Skin epidermis (tissue), 12 donors: ENCODE measurements at regions not wholly inside any gene's neighbourhood (a gene's known extent, or its start where the extent isn't known, plus 50 kb on each side); places are given as distances from the start of the nearest gene placed in this dataset.

Experiments
- H3K27ac ChIP-seq, 21 experiments: fragments of 200-600 bp; sonication (generic) in 11 of 21; one replicate each; pipeline ENCODE4 v1.5.0; 2020; ENCODE audit warnings: mild to moderate bottlenecking in 3 of 21, inconsistent platforms in 2 of 21, moderate library complexity in 2 of 21
- H3K4me3 ChIP-seq, 7 experiments: fragments of 200-600 bp; sonication (generic) in 2 of 7; one replicate each; pipeline ENCODE4 v1.5.0; 2020; ENCODE audit warnings: inconsistent platforms in 2 of 7, mild to moderate bottlenecking in 2 of 7, moderate library complexity in 1 of 7

- Histone ChIP-seq H3K4me3 (no peak overlapping the region), H3K27ac (peak overlapping the region in 1 of 21 experiments; percentile 25)
Observed at GRCh38 chr4:4613641-4614286, 71.9 kb upstream of the STX18 start.

DNA sequence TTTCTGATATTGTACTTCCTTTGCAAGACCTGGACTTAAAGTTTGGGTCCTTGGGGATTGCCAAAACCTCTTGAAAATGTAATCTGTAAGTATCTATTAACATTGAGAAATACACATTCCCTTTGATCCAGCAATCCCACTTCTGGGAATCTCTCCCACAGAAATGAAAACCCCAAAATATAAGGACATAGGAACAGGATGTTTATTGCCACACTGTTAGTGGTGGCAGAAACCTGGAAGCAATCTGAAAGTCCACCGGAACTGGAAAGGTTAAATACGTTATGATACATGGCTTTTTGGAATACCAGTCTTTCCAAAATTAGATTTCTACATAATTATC is 71.2 kb upstream of the STX18 start:
- peak overlapping the region in 1 of 21 experiments; percentile 25 for H3K27ac ChIP-seq
- no peak overlapping the region for H3K4me3 ChIP-seq

DNA sequence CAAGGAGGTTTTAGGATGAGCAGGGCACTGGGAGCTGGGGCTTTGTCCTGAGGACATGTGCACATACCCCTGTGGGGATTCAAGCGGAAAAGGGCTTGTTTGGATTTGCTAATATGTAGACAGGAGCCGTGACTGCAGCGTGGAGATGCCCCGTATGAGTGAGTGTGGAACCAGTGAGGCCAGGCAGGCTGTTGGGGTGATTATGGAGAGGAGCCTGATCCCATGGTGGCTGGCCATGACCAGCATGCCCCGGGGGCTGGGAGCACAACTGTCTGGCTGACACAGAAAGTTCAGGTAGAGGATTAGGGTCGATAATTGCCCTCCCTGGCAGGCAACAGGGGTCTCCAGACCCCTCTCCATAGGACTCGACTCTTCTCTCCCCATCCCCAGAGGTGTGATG is 68.8 kb upstream of the STX18 start:
- H3K4me3 ChIP-seq: no peak overlapping the region
- H3K27ac ChIP-seq: no peak overlapping the region

DNA sequence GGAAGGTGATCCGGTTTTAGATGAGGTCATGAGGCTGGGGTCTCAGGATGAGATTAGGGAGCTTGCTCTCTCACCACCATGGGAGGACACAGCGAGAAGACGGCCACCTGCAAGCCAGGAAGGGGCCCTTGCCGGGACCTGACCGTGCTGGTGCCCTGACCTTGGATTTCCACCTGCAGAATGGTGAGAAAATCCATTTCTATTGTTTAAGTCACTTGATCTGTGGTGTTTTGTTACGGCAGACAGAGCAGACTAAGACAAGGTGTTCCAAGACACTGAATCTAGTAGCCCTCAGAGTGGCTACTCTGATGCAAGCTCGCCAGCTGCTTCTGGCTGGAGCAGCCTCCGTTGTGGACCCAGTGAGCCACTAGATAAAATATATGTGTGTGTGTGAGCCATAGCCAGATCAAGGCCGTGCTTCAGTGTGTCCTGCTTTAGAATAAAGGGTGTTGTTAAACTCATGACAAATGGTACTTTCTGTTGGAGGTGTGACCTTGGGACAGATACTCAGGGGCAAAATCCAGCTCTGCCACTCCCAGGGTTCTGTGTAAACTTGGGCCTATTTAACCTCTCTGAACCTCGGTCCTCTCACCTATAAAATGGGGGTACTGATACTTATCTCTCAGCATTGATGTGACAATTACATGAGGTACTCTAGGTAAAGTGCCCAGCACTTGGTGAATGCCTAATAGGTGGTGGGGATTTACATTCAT is 67.9 kb upstream of the STX18 start:
- no peak overlapping the region for H3K27ac ChIP-seq
- no peak overlapping the region for H3K4me3 ChIP-seq

GRCh38 chr4:4608214-4608537 is 66.3 kb upstream of the STX18 start:
- no peak overlapping the region for H3K4me3 ChIP-seq
- no peak overlapping the region for H3K27ac ChIP-seq

DNA sequence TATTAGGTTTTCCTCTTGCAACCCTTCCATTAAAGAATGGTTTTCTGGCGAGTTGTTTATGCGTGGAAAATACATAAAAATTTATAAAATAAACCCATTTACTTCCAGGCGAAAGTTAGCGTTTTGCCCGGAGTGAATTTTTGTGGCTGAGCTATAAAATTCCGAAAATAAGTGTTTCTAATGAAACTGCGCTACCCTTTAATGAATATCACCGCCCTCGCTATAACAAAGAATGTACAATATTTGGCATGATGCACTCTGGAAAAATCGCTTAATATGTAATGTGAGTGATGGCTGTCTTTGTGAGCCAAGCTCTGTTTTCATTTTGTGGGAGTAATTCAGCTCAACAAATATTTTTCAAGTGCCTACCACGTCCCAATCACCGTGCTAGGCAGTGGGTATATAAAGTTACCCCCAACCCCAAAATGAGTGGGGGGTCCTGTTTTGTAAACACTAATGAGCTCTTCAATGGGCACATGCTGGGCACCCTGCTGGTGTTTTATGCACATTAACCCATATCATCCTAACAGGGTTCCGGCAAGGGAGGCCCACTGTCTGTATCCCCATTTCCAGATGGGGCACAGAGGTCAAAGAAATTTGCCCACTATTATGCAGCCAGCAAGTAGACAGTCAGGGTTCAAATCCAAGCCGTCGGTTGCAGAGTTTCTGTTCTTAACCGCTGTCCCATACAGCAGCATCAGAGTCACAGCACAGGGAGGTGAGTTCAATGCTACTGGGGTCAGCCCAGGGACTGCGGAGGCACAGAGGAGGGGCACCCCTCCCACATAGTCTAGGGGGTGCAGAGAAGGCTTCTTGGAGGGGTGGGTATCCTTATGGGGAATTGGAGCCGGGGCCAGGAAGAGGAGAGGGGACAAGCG is 65.7 kb upstream of the STX18 start:
- H3K4me3 ChIP-seq: no peak overlapping the region
- H3K27ac ChIP-seq: peak overlapping the region in 1 of 21 experiments; percentile 9

DNA sequence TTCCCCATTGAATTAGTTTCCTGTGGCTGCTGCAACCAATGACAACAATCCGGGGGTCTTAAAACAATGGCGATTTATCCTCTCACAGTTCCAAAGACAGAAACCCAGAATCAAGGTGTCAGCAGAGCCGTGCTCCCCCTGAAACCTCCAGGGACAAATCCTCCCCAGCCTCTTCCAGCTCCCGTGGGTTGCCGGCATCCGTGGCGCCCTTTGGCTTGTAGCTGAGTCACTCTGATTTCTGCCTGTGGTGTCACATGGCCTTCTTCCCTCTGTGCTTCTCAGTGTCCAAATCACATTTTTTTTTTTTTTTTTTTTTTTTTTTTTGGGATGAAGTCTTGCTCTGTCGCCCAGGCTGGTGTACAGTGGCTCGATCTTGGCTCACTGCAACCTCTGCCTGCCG is 64.5 kb upstream of the STX18 start:
- no peak overlapping the region for H3K4me3 ChIP-seq

DNA sequence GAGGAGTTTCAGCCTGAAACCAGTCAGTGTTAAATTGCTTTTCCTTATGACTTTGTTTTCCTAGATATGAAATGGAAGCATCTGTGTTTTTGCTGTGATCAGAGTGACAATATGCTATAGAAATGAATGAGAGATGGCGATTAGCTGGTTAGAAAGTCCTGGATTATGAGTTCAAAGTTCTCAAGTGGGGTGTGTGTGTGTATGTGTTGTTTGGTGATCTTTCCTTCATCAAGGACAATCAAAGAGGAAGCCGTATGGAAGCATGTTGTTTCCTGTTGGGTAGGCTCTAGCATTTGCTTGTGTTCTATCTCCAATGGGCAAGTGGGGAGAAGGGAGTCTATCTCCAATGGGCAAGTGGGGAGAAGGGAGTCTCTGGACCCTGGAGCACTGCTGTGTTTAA is 64.0 kb upstream of the STX18 start:
- Histone ChIP-seq H3K4me3 (no peak overlapping the region), H3K27ac (no peak overlapping the region)

More for the DNA sequence above, 64.5 kb upstream of the STX18 start:
- no peak overlapping the region for H3K27ac ChIP-seq

DNA sequence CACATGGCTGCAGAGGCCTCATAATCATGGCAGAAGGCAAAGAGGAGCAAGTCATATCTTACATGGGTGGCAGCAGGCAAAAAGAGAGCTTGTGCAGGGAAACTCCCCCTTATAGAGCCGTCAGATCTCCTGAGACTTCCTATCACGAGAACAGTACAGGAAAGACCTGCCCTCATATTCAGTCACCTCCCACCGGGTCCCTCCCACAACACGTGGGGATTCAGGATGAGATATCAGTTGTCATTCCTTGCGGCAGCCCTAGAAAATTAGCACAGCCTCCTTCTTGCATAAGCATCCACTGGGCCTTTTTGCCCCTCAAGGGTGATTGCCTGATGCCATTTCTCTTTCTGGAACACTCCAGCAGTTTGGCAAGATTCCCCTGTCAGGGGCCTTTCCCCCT is 61.7 kb upstream of the STX18 start:
- H3K4me3 ChIP-seq: no peak overlapping the region
- H3K27ac ChIP-seq: no peak overlapping the region

GRCh38 chr4:4603067-4603466 is 61.2 kb upstream of the STX18 start:
- no peak overlapping the region for H3K27ac ChIP-seq
- no peak overlapping the region for H3K4me3 ChIP-seq

GRCh38 chr4:4602468-4602867 is 60.6 kb upstream of the STX18 start:
- Histone ChIP-seq H3K27ac (no peak overlapping the region), H3K4me3 (no peak overlapping the region)

DNA sequence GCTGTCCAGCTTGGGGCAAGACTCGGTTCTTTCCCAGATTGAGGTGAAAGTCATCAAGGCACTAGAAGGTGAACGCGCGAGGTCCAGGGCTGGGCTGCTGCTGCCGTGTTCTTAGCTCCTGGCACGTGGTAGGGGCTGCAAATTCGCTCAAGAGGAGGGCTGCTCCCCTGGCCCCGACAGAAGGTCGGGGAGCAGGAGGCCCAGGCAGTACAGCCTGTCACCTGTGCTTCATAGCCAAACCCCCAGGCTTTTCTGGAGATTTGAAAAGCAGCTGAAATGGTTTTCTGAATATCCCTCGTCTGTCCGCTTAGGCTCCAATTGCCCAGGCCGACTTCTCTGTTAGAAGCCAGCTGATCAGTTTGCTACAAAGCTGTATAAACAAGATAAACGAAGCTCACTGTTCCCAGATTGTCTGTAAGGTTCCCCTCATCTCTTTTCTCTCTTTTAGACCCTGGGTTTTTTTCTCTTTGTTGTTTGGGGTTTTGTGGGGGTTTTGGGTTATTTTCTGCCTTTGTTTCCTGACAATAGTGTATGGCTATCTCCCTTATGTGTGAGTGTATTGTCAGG is 60.0 kb upstream of the STX18 start:
- no peak overlapping the region for H3K27ac ChIP-seq

DNA sequence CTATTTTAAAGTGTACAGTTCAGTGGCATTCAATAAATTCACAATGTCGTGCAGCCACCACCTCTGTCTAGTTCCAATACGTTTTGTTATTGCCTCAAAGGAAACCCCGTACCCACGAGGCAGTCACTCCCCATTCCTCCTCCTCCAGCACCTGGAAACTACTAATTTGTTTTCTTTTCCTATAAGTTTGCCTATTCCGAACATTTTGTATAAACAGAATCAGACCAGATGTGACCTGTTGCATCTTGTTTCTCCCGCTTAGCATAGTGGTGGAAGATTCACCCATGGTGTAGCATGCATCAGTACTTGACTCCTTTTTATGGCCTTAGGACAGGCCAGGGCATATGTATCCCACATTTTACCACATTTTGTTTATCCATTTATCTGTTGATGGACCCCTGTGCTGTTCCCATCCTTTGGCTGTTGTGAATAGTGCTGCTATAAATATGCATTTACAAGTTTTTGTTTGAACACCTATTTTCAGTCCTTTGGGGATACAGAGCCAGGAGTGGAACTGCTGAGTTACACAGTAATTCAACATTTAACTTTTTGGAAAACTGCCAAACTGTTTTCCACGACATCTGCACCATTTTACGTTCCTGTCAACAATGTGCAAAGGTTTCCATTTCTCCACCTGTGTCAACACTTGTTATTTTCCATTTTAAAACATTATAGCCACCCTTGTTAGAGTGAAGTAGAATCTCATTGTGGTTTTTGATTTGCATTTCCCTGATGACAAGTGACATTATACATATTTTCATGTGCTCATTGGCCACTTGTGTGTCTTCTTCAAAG is 57.8 kb upstream of the STX18 start:
- Histone ChIP-seq H3K4me3 (no peak overlapping the region), H3K27ac (no peak overlapping the region)

More for the DNA sequence above, 60.0 kb upstream of the STX18 start:
- no peak overlapping the region for H3K4me3 ChIP-seq

DNA sequence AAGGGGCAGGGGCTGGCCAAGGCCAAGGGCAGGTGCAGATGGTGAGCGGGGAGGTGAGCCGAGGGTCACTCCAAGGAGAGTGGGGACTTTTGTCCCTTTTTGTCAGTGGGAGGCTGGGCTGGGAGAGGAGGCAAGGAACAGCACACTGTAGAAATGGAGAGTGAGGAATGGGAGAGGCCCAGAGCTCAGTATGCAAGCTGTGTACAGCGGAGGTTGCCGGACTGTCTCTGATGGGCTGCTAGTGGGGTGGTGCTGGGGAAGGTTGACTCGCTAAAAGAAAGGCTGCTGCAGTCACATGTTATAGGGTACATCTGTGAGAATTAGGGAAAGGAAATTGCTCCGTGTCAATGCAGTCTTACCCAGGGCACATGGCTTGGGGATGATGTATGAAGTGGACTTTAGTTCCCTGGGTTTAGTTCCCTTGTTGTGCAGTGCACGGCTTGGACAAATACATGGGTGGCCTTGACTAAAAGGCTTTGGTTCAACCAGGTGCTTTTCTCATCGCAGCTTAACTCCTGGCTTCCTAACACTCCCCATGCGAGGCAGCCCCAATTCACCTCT is 57.1 kb upstream of the STX18 start:
- Histone ChIP-seq H3K27ac (no peak overlapping the region), H3K4me3 (no peak overlapping the region)

GRCh38 chr4:4596720-4597119 is 54.9 kb upstream of the STX18 start:
- Histone ChIP-seq H3K4me3 (no peak overlapping the region), H3K27ac (no peak overlapping the region)

GRCh38 chr4:4595252-4595651 is 53.4 kb upstream of the STX18 start:
- no peak overlapping the region for H3K4me3 ChIP-seq
- H3K27ac ChIP-seq: peak overlapping the region in 1 of 21 experiments; percentile 17

- peak overlapping the region in 2 of 21 experiments; percentile 28 to 56 for H3K27ac ChIP-seq
- H3K4me3 ChIP-seq: no peak overlapping the region
Observed at GRCh38 chr4:4594285-4594920, 52.6 kb upstream of the STX18 start.

DNA sequence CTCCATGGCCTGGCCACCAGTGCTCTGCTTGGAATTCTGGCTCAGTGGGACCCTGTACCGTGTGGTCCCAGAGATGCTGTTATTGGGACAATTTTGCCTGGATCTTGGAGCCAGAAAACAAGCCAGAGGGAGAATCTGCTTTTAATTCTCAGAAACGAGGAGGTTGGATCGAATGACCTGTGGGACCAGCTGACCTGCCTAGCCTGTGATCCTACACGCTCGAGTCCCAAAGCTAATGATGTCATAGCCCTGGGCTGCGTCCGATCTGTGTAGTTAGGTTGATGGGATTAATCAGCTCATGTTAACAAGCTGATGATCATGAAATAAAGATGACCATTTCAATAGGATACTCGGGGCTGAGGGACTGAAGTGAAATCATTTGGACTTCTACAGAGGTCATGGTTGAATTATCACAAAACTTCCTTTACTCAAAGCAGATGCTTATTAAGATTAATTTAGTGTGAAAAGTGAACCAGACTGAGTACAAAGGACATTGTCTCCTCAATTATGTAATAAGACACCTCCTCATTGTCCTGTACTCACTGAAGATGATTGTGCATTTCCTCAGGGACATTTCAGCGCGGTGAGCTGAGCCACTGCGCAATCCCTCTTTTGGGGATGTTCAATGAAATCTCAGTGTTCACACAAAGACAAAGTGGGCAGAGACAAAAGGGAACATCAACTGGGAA is 51.9 kb upstream of the STX18 start:
- no peak overlapping the region for H3K4me3 ChIP-seq
- peak overlapping the region in 1 of 21 experiments; percentile 56 for H3K27ac ChIP-seq
